ENCODE measurements at regions not wholly inside any gene's neighbourhood (a gene's known extent, or its start where the extent isn't known, plus 50 kb on each side); places are given as distances from the start of the nearest gene placed in this dataset.

DNA sequence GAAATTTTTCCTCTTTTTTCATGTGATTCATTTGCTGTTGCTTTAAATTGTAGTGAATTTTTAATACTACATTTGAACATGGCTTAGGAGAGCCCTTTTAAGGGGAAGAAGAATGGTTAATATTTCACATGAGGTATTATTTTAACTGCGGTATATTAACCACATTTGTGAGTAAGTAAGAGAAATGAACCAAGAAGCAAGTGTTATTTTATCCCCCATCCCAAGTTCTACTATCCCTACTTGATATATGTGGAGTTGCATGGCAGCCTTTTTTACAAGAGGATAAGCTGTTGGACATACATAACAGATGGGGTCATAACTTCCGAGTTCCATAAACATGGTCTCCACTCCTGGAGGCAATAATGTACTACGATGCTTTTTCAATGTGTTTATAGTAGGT, 623.3 kb downstream of the LRFN5 start:
- TF ChIP-seq, protein P1, sequence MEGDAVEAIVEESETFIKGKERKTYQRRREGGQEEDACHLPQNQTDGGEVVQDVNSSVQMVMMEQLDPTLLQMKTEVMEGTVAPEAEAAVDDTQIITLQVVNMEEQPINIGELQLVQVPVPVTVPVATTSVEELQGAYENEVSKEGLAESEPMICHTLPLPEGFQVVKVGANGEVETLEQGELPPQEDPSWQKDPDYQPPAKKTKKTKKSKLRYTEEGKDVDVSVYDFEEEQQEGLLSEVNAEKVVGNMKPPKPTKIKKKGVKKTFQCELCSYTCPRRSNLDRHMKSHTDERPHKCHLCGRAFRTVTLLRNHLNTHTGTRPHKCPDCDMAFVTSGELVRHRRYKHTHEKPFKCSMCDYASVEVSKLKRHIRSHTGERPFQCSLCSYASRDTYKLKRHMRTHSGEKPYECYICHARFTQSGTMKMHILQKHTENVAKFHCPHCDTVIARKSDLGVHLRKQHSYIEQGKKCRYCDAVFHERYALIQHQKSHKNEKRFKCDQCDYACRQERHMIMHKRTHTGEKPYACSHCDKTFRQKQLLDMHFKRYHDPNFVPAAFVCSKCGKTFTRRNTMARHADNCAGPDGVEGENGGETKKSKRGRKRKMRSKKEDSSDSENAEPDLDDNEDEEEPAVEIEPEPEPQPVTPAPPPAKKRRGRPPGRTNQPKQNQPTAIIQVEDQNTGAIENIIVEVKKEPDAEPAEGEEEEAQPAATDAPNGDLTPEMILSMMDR (IDR thresholded peaks at IDR 0.05 in 4 of 5, conservative IDR thresholded peaks at IDR 0.05 in 1 of 5), result no peak
- TF ChIP-seq POLR2A (IDR thresholded peaks at IDR 0.05), result no peak

All from gastrocnemius medialis (tissue), 4 donors.